ENCODE measurements at regions not wholly inside any gene's neighbourhood (a gene's known extent, or its start where the extent isn't known, plus 50 kb on each side); places are given as distances from the start of the nearest gene placed in this dataset.
"Not testable (repeated sequence)": the region's sequence is repeated elsewhere in the genome, so short reads cannot be mapped to it uniquely, and the experiment has no call there.

GRCh38 chr18:10252952-10253705 lies 201.3 kb upstream of the APCDD1 start:
- Mint-ChIP-seq H3K4me3 (no peak overlapping the region), H3K27me3 (peaks cover 8% of the 10 kb centered on the region), H3K9me3 (no peaks in the 10 kb centered on the region), H3K4me1 (no peaks in the 10 kb centered on the region), H3K27ac (no peak overlapping the region), H3K36me3 (ENCODE audit: low read depth) (no peaks in the 10 kb centered on the region)
- ATAC-seq (replicated peaks), result no peak

GRCh38 chr18:10256276-10256675 lies 198.2 kb upstream of the APCDD1 start:
- H3K4me1 Mint-ChIP-seq; H3K36me3 Mint-ChIP-seq (ENCODE audit: low read depth); H3K4me3 Mint-ChIP-seq; H3K9me3 Mint-ChIP-seq; ATAC-seq (replicated peaks); H3K27ac Mint-ChIP-seq; H3K27me3 Mint-ChIP-seq: not testable (repeated sequence)

GRCh38 chr18:10258836-10259474 lies 195.5 kb upstream of the APCDD1 start:
- Mint-ChIP-seq H3K27me3 (peaks cover 3% of the 10 kb centered on the region), H3K36me3 (ENCODE audit: low read depth) (no peaks in the 10 kb centered on the region), H3K9me3 (no peaks in the 10 kb centered on the region), H3K4me1 (no peaks in the 10 kb centered on the region), H3K27ac (no peak overlapping the region), H3K4me3 (no peak overlapping the region)
- no peak for ATAC-seq (replicated peaks)

GRCh38 chr18:10259901-10260300 lies 194.5 kb upstream of the APCDD1 start:
- Mint-ChIP-seq H3K4me3 (no peak overlapping the region), H3K9me3 (no peaks in the 10 kb centered on the region), H3K4me1 (no peaks in the 10 kb centered on the region), H3K27me3 (peaks cover 3% of the 10 kb centered on the region), H3K27ac (no peak overlapping the region), H3K36me3 (ENCODE audit: low read depth) (no peaks in the 10 kb centered on the region)
- ATAC-seq (replicated peaks), result no peak

- Mint-ChIP-seq H3K9me3 (no peaks in the 10 kb centered on the region), H3K36me3 (ENCODE audit: low read depth) (no peaks in the 10 kb centered on the region), H3K4me3 (no peak overlapping the region), H3K27me3 (peaks cover 3% of the 10 kb centered on the region), H3K27ac (no peak overlapping the region), H3K4me1 (no peaks in the 10 kb centered on the region)
- ATAC-seq (replicated peaks), result no peak
Measured at GRCh38 chr18:10261344-10262276, 192.8 kb upstream of the APCDD1 start.

GRCh38 chr18:10262566-10262965 lies 191.9 kb upstream of the APCDD1 start:
- no peaks in the 10 kb centered on the region for H3K4me1 Mint-ChIP-seq
- no peak overlapping the region for H3K27ac Mint-ChIP-seq
- no peak overlapping the region for H3K4me3 Mint-ChIP-seq
- no peaks in the 10 kb centered on the region for H3K27me3 Mint-ChIP-seq
- H3K9me3 Mint-ChIP-seq, result no peaks in the 10 kb centered on the region
- no peaks in the 10 kb centered on the region for H3K36me3 Mint-ChIP-seq (ENCODE audit: low read depth)
- ATAC-seq (replicated peaks), result no peak

- Mint-ChIP-seq H3K4me1 (no peaks in the 10 kb centered on the region), H3K27me3 (no peaks in the 10 kb centered on the region), H3K36me3 (ENCODE audit: low read depth) (no peaks in the 10 kb centered on the region), H3K4me3 (no peak overlapping the region), H3K9me3 (no peaks in the 10 kb centered on the region), H3K27ac (no peak overlapping the region)
- no peak for ATAC-seq (replicated peaks)
Measured at GRCh38 chr18:10264260-10264659, 190.2 kb upstream of the APCDD1 start.

- H3K9me3 Mint-ChIP-seq, result no peaks in the 10 kb centered on the region
- no peak for ATAC-seq (replicated peaks)
- H3K27me3 Mint-ChIP-seq, result no peaks in the 10 kb centered on the region
- H3K4me1 Mint-ChIP-seq, result no peaks in the 10 kb centered on the region
- H3K4me3 Mint-ChIP-seq, result no peak overlapping the region
- H3K27ac Mint-ChIP-seq, result no peak overlapping the region
- no peaks in the 10 kb centered on the region for H3K36me3 Mint-ChIP-seq (ENCODE audit: low read depth)
Measured at GRCh38 chr18:10265560-10266333, 188.7 kb upstream of the APCDD1 start.

- Mint-ChIP-seq H3K27ac (no peak overlapping the region), H3K9me3 (no peaks in the 10 kb centered on the region), H3K4me1 (no peaks in the 10 kb centered on the region), H3K36me3 (ENCODE audit: low read depth) (no peaks in the 10 kb centered on the region), H3K4me3 (no peak overlapping the region), H3K27me3 (no peaks in the 10 kb centered on the region)
- ATAC-seq (replicated peaks), result no peak
Measured at GRCh38 chr18:10266334-10266590, 188.2 kb upstream of the APCDD1 start.

GRCh38 chr18:10269261-10269660 lies 185.2 kb upstream of the APCDD1 start:
- Mint-ChIP-seq H3K9me3 (no peaks in the 10 kb centered on the region), H3K4me3 (no peak overlapping the region), H3K4me1 (no peaks in the 10 kb centered on the region), H3K36me3 (ENCODE audit: low read depth) (no peaks in the 10 kb centered on the region), H3K27ac (no peak overlapping the region), H3K27me3 (no peaks in the 10 kb centered on the region)
- no peak for ATAC-seq (replicated peaks)

- no peak for ATAC-seq (replicated peaks)
- Mint-ChIP-seq H3K27me3 (no peaks in the 10 kb centered on the region), H3K4me1 (no peaks in the 10 kb centered on the region), H3K4me3 (no peak overlapping the region), H3K9me3 (no peaks in the 10 kb centered on the region), H3K36me3 (ENCODE audit: low read depth) (no peaks in the 10 kb centered on the region), H3K27ac (no peak overlapping the region)
Measured at GRCh38 chr18:10270151-10270571, 184.3 kb upstream of the APCDD1 start.

- Mint-ChIP-seq H3K27me3 (peaks cover 5% of the 10 kb centered on the region), H3K9me3 (peaks cover 5% of the 10 kb centered on the region), H3K4me3 (no peak overlapping the region), H3K27ac (no peak overlapping the region), H3K36me3 (ENCODE audit: low read depth) (no peaks in the 10 kb centered on the region), H3K4me1 (no peaks in the 10 kb centered on the region)
- ATAC-seq (replicated peaks), result no peak
Measured at GRCh38 chr18:10271481-10271880, 183.0 kb upstream of the APCDD1 start.

GRCh38 chr18:10274301-10274700 lies 180.1 kb upstream of the APCDD1 start:
- Mint-ChIP-seq H3K4me1 (no peaks in the 10 kb centered on the region), H3K36me3 (ENCODE audit: low read depth) (no peaks in the 10 kb centered on the region), H3K27ac (no peak overlapping the region), H3K4me3 (no peak overlapping the region), H3K27me3 (peaks cover 5% of the 10 kb centered on the region), H3K9me3 (peaks cover 5% of the 10 kb centered on the region)
- ATAC-seq (replicated peaks), result no peak

- no peak overlapping the region for H3K27ac Mint-ChIP-seq
- no peaks in the 10 kb centered on the region for H3K36me3 Mint-ChIP-seq (ENCODE audit: low read depth)
- H3K9me3 Mint-ChIP-seq, result peaks cover 5% of the 10 kb centered on the region
- H3K27me3 Mint-ChIP-seq, result peaks cover 5% of the 10 kb centered on the region
- ATAC-seq (replicated peaks), result no peak
- no peaks in the 10 kb centered on the region for H3K4me1 Mint-ChIP-seq
- no peak overlapping the region for H3K4me3 Mint-ChIP-seq
Measured at GRCh38 chr18:10275486-10275885, 178.9 kb upstream of the APCDD1 start.
